WTC11 (cell line): ENCODE measurements at regions not wholly inside any gene's neighbourhood (a gene's known extent, or its start where the extent isn't known, plus 50 kb on each side); places are given as distances from the start of the nearest gene placed in this dataset.

ENCODE experiments used
- ATAC-seq: fragments of 200-7000 bp; cut with Tn5 transposase; 2 replicates; pipeline ENCODE4 v1.10.0; 2021; ENCODE audit warnings: mild to moderate bottlenecking, moderate library complexity
- CTCF ChIA-PET: fragments of 300-600 bp; sonication (Branson Sonifier 250); formaldehyde crosslinking; loops from one replicate; lab custom pipeline; 2021; ENCODE audit warnings: antibody characterized with exemption; lab: Charles Lee
- POLR2A ChIA-PET: fragments of 350-600 bp; sonication (Branson Sonifier 250); formaldehyde crosslinking; loops from one replicate; lab custom pipeline; 2021; ENCODE audit warnings: antibody characterized with exemption; lab: Charles Lee
- DNase-seq: peaks from one replicate; pipeline ENCODE4 v3.0.0; 2021; ENCODE audit warnings: low spot score
- H3K27ac Mint-ChIP-seq: 2 replicates; pipeline ENCODE4 v1.8.0; 2021; ENCODE audit warnings: mixed read lengths
- H3K27me3 Mint-ChIP-seq: 2 replicates; pipeline ENCODE4 v1.8.0; 2021; ENCODE audit warnings: low read depth, mild to moderate bottlenecking, moderate library complexity, mixed read lengths
- H3K36me3 Mint-ChIP-seq: 2 replicates; pipeline ENCODE4 v1.8.0; 2021; ENCODE audit warnings: mixed read lengths
- H3K4me1 Mint-ChIP-seq: 2 replicates; pipeline ENCODE4 v1.8.0; 2022; ENCODE audit warnings: mixed read lengths
- H3K4me3 Mint-ChIP-seq: 2 replicates; pipeline ENCODE4 v1.8.0; 2021; ENCODE audit warnings: mild to moderate bottlenecking, moderate library complexity, mixed read lengths
- H3K9me3 Mint-ChIP-seq: 2 replicates; pipeline ENCODE4 v1.8.0; 2021; ENCODE audit warnings: mixed read lengths
- CBFB ChIP-seq: sonication (generic); formaldehyde crosslinking; IDR thresholded peaks from 2 replicates; pipeline ENCODE4 v1.8.1; 2022; ENCODE audit warnings: mild to moderate bottlenecking, low read depth, missing genetic modification reagents
- CREM ChIP-seq: sonication (generic); formaldehyde crosslinking; IDR thresholded peaks from 2 replicates; pipeline ENCODE4 v1.8.1; 2022; ENCODE audit warnings: mild to moderate bottlenecking, missing genetic modification reagents, moderate library complexity
- E2F1 ChIP-seq: sonication (generic); formaldehyde crosslinking; IDR thresholded peaks from 2 replicates; pipeline ENCODE4 v1.8.0; 2022; ENCODE audit warnings: mild to moderate bottlenecking, missing genetic modification reagents
- EMX1 ChIP-seq: fragments of 250-450 bp; sonication (Bioruptor Pico); IDR thresholded peaks from 2 replicates; pipeline ENCODE4 v1.8.0; 2021; ENCODE audit warnings: mild to moderate bottlenecking
- GABPB1 ChIP-seq: sonication (generic); formaldehyde crosslinking; IDR thresholded peaks from 2 replicates; pipeline ENCODE4 v1.8.1; 2023; ENCODE audit warnings: mild to moderate bottlenecking, missing genetic modification reagents
- GTF2I ChIP-seq: fragments of 250-450 bp; sonication (Bioruptor Pico); conservative IDR thresholded peaks from 2 replicates; pipeline ENCODE4 v1.4.0; 2021; ENCODE audit warnings: mild to moderate bottlenecking
- HMGA2 ChIP-seq: fragments of 250-450 bp; sonication (Bioruptor Pico); IDR thresholded peaks from 2 replicates; pipeline ENCODE4 v1.4.0; 2021; ENCODE audit warnings: mild to moderate bottlenecking, moderate library complexity
- JAZF1 ChIP-seq: fragments of 250-450 bp; sonication (Bioruptor Pico); IDR thresholded peaks from 2 replicates; pipeline ENCODE4 v1.9.0; 2021; ENCODE audit warnings: moderate library complexity, mild to moderate bottlenecking, inconsistent platforms
- SMAD3 ChIP-seq: sonication (generic); formaldehyde crosslinking; IDR thresholded peaks from 2 replicates; pipeline ENCODE4 v1.8.0; 2022; ENCODE audit warnings: missing genetic modification reagents, mild to moderate bottlenecking, borderline replicate concordance
- TEAD4 ChIP-seq: sonication (generic); formaldehyde crosslinking; IDR thresholded peaks from 2 replicates; pipeline ENCODE4 v1.8.0; 2022; ENCODE audit warnings: mild to moderate bottlenecking, missing genetic modification reagents
- ZNF532 ChIP-seq: fragments of 250-450 bp; sonication (Bioruptor Pico); IDR thresholded peaks from 2 replicates; pipeline ENCODE4 v1.9.0; 2021; ENCODE audit warnings: mild to moderate bottlenecking, borderline replicate concordance
- TF ChIP-seq, protein P1 (sequence below): sonication (generic); formaldehyde crosslinking; IDR thresholded peaks from 2 replicates; pipeline ENCODE4 v1.8.0; 2022; ENCODE audit warnings: mild to moderate bottlenecking, missing genetic modification reagents
- TF ChIP-seq, protein P2 (sequence below): fragments of 250-450 bp; sonication (Bioruptor Pico); IDR thresholded peaks from 2 replicates; pipeline ENCODE4 v2.1.2; 2022; ENCODE audit warnings: mild to moderate bottlenecking, moderate library complexity
- TF ChIP-seq, protein P3 (sequence below): sonication (generic); formaldehyde crosslinking; IDR thresholded peaks from 2 replicates; pipeline ENCODE4 v1.8.0; 2022; ENCODE audit warnings: missing genetic modification reagents

DNA sequence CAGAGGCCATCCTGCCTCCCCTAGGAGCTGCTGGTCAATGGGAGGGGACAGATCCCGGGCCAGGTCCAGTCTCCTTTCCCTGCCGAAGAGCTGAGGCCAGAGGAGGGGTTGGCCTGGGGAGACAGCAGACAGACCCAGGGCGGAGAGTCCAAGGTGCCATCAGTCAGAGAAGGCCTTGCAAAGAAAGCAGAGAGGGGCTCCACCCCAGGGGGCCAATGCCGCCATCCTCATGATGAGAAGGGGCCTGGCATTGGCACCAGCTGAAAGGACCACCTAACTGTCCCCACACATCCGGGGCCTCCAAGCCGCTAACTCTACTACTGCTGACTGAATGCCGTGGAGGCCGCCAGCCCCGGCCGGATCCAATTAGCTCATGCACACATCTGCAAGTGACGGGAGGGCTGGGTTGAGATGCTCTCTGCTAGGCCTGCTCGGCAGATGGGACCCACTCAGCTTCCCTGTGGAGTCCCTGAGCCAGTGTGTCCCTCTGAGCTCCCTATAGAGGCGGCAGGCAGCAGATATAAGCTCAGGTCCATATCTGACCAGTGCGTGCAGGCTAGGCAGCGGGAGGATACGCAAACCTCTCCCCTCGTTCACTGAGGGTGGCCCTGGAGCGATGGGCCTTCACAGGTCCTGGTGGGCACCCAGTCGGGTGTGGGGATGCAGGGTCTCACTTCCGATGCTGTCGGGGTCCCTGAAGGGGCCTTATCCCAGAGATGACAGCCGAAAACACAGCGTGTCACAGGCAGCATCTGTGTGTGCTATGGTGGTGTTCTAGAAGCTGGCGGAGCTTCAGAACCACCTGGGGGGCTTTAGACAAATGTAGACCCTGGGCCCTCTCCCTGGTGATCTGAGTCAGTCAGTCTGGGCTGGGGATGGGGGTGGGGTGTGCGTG, 183.9 kb downstream of the CTTN start:
- Mint-ChIP-seq H3K4me3 (no peak overlapping the region), H3K27me3 (no peaks in the 10 kb centered on the region), H3K9me3 (no peaks in the 10 kb centered on the region), H3K4me1 (peaks cover 17% of the 10 kb centered on the region), H3K27ac (no peak overlapping the region), H3K36me3 (no peaks in the 10 kb centered on the region)
- ATAC-seq: no peak
- TF ChIP-seq, protein P1, sequence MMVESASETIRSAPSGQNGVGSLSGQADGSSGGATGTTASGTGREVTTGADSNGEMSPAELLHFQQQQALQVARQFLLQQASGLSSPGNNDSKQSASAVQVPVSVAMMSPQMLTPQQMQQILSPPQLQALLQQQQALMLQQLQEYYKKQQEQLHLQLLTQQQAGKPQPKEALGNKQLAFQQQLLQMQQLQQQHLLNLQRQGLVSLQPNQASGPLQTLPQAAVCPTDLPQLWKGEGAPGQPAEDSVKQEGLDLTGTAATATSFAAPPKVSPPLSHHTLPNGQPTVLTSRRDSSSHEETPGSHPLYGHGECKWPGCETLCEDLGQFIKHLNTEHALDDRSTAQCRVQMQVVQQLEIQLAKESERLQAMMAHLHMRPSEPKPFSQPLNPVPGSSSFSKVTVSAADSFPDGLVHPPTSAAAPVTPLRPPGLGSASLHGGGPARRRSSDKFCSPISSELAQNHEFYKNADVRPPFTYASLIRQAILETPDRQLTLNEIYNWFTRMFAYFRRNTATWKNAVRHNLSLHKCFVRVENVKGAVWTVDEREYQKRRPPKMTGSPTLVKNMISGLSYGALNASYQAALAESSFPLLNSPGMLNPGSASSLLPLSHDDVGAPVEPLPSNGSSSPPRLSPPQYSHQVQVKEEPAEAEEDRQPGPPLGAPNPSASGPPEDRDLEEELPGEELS (CRISPR knock-in tag): no peak
- TF ChIP-seq E2F1 (CRISPR knock-in tag): no peak
- no peak for TF ChIP-seq GTF2I (CRISPR knock-in tag)
- TF ChIP-seq ZNF532: no peak
- TF ChIP-seq JAZF1: no peak
- TF ChIP-seq HMGA2 (CRISPR knock-in tag): no peak
- no peak for TF ChIP-seq GABPB1 (CRISPR knock-in tag)
- no peak for TF ChIP-seq EMX1 (CRISPR knock-in tag)
- TF ChIP-seq SMAD3 (CRISPR knock-in tag): no peak
- no peak for TF ChIP-seq CBFB (CRISPR knock-in tag)
- no peak for TF ChIP-seq CREM (CRISPR knock-in tag)
- TF ChIP-seq, protein P2, sequence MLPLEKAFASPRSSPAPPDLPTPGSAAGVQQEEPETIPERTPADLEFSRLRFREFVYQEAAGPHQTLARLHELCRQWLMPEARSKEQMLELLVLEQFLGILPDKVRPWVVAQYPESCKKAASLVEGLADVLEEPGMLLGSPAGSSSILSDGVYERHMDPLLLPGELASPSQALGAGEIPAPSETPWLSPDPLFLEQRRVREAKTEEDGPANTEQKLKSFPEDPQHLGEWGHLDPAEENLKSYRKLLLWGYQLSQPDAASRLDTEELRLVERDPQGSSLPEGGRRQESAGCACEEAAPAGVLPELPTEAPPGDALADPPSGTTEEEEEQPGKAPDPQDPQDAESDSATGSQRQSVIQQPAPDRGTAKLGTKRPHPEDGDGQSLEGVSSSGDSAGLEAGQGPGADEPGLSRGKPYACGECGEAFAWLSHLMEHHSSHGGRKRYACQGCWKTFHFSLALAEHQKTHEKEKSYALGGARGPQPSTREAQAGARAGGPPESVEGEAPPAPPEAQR: no peak
- no peak for TF ChIP-seq TEAD4 (CRISPR knock-in tag)
- TF ChIP-seq, protein P3, sequence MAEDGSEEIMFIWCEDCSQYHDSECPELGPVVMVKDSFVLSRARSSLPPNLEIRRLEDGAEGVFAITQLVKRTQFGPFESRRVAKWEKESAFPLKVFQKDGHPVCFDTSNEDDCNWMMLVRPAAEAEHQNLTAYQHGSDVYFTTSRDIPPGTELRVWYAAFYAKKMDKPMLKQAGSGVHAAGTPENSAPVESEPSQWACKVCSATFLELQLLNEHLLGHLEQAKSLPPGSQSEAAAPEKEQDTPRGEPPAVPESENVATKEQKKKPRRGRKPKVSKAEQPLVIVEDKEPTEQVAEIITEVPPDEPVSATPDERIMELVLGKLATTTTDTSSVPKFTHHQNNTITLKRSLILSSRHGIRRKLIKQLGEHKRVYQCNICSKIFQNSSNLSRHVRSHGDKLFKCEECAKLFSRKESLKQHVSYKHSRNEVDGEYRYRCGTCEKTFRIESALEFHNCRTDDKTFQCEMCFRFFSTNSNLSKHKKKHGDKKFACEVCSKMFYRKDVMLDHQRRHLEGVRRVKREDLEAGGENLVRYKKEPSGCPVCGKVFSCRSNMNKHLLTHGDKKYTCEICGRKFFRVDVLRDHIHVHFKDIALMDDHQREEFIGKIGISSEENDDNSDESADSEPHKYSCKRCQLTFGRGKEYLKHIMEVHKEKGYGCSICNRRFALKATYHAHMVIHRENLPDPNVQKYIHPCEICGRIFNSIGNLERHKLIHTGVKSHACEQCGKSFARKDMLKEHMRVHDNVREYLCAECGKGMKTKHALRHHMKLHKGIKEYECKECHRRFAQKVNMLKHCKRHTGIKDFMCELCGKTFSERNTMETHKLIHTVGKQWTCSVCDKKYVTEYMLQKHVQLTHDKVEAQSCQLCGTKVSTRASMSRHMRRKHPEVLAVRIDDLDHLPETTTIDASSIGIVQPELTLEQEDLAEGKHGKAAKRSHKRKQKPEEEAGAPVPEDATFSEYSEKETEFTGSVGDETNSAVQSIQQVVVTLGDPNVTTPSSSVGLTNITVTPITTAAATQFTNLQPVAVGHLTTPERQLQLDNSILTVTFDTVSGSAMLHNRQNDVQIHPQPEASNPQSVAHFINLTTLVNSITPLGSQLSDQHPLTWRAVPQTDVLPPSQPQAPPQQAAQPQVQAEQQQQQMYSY (CRISPR knock-in tag): no peak
- no peak for DNase-seq
- ChIA-PET POLR2A (no interaction called here), CTCF (interaction anchor here (0.6 to 3.9 kb wide), 4 partner anchors 14 to 215 kb away, joined by 3 to 16 read pairs (median 3); no protein-coding TSS in a partner anchor)
